ENCODE measurements at regions not wholly inside any gene's neighbourhood (a gene's known extent, or its start where the extent isn't known, plus 50 kb on each side); places are given as distances from the start of the nearest gene placed in this dataset.

DNA sequence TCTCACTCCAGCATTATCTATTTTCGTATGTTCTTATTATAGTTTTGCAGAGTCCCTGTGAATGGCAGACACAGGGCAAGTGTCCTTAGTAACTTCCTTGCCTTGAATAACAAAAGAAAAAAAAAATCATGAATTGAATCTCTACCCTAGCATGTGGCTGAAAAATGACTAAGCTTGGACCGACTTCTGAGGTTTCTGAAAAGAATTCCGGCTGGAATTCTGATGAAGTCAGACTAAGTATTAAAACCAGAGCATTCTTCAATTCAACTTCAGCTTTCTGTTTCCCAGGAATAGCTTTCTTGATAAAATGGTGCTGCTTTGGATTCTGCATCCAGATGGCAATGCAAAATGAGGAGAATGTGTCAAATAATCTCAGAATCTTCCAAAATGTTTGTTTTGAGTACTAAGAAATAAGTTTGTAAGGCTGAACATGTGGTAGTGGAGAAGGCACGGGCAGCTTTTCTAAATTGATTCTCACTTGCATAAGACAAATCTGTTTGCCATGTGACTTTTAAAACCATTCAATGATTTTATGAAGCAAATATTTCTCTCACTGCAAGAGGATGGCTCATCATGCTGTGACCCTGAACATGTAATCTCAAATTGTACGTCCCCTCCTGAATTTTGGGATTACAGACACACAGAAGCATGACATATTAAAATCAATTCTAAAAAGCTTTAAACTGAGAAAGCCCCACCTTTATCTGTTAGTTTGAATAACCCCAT, 1462.8 kb upstream of the LRRTM1 start:
- WGBS (ENCODE audit: insufficient coverage, low coverage, missing lambda C conversion rate), result 2% methylated on average over 5 of the region's 5 CpGs
- DNase-seq (ENCODE audit: extremely low read depth in 1 of 4, low spot score in 3 of 4) (no peak), ATAC-seq (no peak), FAIRE-seq (no peak)
- Histone ChIP-seq H3K27me3 (ENCODE audit: control insufficient read depth in 2 of 2, insufficient read depth in 2 of 2, low read length in 2 of 2) (no peaks in the 10 kb centered on the region), H3K4me2 (ENCODE audit: insufficient read depth, low read length) (no peak overlapping the region), H3K79me2 (ENCODE audit: control insufficient read depth, insufficient read depth, low read length) (no peaks in the 10 kb centered on the region), H4K20me1 (replicated peaks; ENCODE audit: control insufficient read depth, insufficient read depth, low read length) (no peaks in the 10 kb centered on the region), H3K27ac (ENCODE audit: extremely low read depth, low read depth, low read length) (no peak overlapping the region), H3K9me1 (ENCODE audit: control insufficient read depth, insufficient read depth, low read length) (no peaks in the 10 kb centered on the region), H3K9ac (ENCODE audit: insufficient read depth in 1 of 2, low read depth in 2 of 2, low read length in 2 of 2) (no peak overlapping the region), H3K4me1 (replicated peaks in 1 of 2; ENCODE audit: control insufficient read depth in 2 of 2, insufficient read depth in 2 of 2, low read length in 2 of 2) (no peaks in the 10 kb centered on the region), H2AFZ (ENCODE audit: low read depth, low read length) (no peak overlapping the region), H3K9me3 (replicated peaks; ENCODE audit: control insufficient read depth, insufficient read depth, low read depth, low read length) (no peaks in the 10 kb centered on the region), H3K36me3 (ENCODE audit: control insufficient read depth, insufficient read depth, low read length) (no peaks in the 10 kb centered on the region), H3K4me3 (no peak overlapping the region)
- CTCF ChIA-PET (ENCODE audit: low intra/inter-chr PET ratio), result no interaction called here
- intact Hi-C loops (cut with micrococcal nuclease), result no loop called here
- no TSS peak for BruUV-seq (replicated peaks)
- in situ Hi-C loops (cut with MboI), result no loop called here
- POLR2A ChIA-PET, result no interaction called here
- TF ChIP-seq CHD2 (IDR thresholded peaks at IDR 0.05; ENCODE audit: low read depth, low read length) (no peak), EGR1 (conservative IDR thresholded peaks at IDR 0.05) (no peak), PHF21A (IDR thresholded peaks at IDR 0.05; ENCODE audit: borderline replicate concordance, low read depth) (no peak), BRF1 (IDR thresholded peaks at IDR 0.05; ENCODE audit: borderline replicate concordance, extremely low read depth, insufficient read length) (no peak), KLF13 (tag; IDR thresholded peaks at IDR 0.05; ENCODE audit: borderline replicate concordance, low read depth) (no peak)
- TF ChIP-seq, protein P1, sequence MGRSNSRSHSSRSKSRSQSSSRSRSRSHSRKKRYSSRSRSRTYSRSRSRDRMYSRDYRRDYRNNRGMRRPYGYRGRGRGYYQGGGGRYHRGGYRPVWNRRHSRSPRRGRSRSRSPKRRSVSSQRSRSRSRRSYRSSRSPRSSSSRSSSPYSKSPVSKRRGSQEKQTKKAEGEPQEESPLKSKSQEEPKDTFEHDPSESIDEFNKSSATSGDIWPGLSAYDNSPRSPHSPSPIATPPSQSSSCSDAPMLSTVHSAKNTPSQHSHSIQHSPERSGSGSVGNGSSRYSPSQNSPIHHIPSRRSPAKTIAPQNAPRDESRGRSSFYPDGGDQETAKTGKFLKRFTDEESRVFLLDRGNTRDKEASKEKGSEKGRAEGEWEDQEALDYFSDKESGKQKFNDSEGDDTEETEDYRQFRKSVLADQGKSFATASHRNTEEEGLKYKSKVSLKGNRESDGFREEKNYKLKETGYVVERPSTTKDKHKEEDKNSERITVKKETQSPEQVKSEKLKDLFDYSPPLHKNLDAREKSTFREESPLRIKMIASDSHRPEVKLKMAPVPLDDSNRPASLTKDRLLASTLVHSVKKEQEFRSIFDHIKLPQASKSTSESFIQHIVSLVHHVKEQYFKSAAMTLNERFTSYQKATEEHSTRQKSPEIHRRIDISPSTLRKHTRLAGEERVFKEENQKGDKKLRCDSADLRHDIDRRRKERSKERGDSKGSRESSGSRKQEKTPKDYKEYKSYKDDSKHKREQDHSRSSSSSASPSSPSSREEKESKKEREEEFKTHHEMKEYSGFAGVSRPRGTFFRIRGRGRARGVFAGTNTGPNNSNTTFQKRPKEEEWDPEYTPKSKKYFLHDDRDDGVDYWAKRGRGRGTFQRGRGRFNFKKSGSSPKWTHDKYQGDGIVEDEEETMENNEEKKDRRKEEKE (IDR thresholded peaks at IDR 0.05; ENCODE audit: borderline replicate concordance in 1 of 2, control insufficient read depth in 1 of 2, low read depth in 2 of 2, low read length in 1 of 2), result no peak
- TF ChIP-seq, protein P2, sequence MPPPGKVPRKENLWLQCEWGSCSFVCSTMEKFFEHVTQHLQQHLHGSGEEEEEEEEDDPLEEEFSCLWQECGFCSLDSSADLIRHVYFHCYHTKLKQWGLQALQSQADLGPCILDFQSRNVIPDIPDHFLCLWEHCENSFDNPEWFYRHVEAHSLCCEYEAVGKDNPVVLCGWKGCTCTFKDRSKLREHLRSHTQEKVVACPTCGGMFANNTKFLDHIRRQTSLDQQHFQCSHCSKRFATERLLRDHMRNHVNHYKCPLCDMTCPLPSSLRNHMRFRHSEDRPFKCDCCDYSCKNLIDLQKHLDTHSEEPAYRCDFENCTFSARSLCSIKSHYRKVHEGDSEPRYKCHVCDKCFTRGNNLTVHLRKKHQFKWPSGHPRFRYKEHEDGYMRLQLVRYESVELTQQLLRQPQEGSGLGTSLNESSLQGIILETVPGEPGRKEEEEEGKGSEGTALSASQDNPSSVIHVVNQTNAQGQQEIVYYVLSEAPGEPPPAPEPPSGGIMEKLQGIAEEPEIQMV (tag; conservative IDR thresholded peaks at IDR 0.05; ENCODE audit: low read depth), result no peak
- TF ChIP-seq, protein P3, sequence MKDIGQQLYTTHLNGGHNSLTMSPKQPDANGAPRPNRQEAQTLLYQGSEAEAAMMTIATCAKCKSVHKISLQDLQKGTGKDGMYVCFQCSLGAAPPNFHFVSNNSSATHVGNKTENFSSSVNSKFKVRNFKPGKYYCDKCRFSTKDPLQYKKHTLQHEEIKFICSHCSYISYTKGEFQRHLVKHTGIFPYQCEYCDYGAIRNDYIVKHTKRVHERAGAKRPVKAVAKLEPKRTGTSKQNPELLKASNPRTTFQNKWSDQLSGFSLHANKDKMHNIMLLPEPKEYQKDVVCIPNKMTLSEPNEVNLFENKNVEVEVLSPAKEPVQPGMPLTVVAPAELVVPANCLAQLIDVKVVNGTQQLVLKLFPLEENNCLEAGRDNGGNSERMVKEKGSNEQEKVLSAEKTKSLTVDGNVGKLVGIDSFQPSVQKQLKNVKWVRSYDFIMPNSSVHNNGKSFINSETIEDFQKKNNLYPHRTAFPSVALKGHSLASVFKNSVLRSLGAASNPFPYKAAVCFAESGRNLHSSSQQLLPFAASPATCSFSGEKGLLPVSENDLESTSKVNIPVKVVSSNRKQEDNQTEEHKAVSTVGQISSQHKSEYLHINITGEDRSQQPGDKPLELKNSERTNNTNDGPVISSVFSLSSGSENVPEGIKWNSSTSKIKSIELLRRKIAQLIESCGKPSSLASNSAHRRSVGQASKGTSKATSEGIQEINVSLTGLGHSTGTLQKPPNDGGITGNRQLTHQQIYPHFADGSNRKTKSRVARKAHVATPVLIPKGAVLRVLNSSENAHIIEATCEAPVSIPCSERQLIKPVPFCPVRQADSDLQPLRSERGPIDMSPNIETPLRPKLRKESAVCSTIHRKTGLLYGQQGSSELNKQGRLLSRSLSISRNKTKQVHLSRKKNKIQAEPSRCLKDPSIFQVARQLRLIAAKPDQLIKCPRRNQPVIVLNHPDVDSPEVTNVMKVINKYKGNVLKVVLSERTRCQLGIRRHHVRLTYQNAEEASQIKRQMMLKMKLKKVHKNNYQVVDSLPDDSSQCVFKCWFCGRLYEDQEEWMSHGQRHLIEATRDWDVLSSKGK (CRISPR knock-in tag; IDR thresholded peaks at IDR 0.05), result no peak
- TF ChIP-seq, protein P4, sequence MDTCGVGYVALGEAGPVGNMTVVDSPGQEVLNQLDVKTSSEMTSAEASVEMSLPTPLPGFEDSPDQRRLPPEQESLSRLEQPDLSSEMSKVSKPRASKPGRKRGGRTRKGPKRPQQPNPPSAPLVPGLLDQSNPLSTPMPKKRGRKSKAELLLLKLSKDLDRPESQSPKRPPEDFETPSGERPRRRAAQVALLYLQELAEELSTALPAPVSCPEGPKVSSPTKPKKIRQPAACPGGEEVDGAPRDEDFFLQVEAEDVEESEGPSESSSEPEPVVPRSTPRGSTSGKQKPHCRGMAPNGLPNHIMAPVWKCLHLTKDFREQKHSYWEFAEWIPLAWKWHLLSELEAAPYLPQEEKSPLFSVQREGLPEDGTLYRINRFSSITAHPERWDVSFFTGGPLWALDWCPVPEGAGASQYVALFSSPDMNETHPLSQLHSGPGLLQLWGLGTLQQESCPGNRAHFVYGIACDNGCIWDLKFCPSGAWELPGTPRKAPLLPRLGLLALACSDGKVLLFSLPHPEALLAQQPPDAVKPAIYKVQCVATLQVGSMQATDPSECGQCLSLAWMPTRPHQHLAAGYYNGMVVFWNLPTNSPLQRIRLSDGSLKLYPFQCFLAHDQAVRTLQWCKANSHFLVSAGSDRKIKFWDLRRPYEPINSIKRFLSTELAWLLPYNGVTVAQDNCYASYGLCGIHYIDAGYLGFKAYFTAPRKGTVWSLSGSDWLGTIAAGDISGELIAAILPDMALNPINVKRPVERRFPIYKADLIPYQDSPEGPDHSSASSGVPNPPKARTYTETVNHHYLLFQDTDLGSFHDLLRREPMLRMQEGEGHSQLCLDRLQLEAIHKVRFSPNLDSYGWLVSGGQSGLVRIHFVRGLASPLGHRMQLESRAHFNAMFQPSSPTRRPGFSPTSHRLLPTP (IDR thresholded peaks at IDR 0.05; ENCODE audit: borderline replicate concordance, extremely low read depth, insufficient read length), result no peak
